Heart right ventricle (tissue), 16 donors: ENCODE measurements at regions not wholly inside any gene's neighbourhood (a gene's known extent, or its start where the extent isn't known, plus 50 kb on each side); places are given as distances from the start of the nearest gene placed in this dataset.

Experiments
- ATAC-seq, 8 donors: fragments of 200-7000 bp; cut with Tn5 transposase; one replicate each; pipeline ENCODE4 v1.9.1; 2020; ENCODE audit warnings: mild to moderate bottlenecking in 8 of 8, moderate library complexity in 8 of 8, moderate number of reproducible peaks in 1 of 8
- DNase-seq, 2 donors: peaks; one replicate each; pipeline ENCODE4 v3.0.0-alpha.2; 2020
- H3K27ac ChIP-seq, 10 donors: fragments of 200-600 bp; sonication (generic) in 2 of 10; one replicate each; pipeline versions ENCODE4 v1.5.0 to v1.8.0; 2020 to 2022; ENCODE audit warnings: mild to moderate bottlenecking in 3 of 10
- H3K27me3 ChIP-seq, 7 donors: fragments of 200-600 bp; one replicate each; pipeline ENCODE4 v1.8.0; 2021 to 2022; ENCODE audit warnings: mild to moderate bottlenecking in 2 of 7
- H3K36me3 ChIP-seq, 9 donors: fragments of 200-600 bp; sonication (generic) in 1 of 9; one replicate each; pipeline versions ENCODE4 v1.5.0 to v1.8.0; 2020 to 2022; ENCODE audit warnings: mild to moderate bottlenecking in 2 of 9
- H3K4me1 ChIP-seq, 9 donors: fragments of 200-600 bp; sonication (generic) in 1 of 9; one replicate each; pipeline versions ENCODE4 v1.5.0 to v1.8.0; 2020 to 2022; ENCODE audit warnings: mild to moderate bottlenecking in 4 of 9
- H3K4me3 ChIP-seq, 10 donors: fragments of 200-600 bp; sonication (generic) in 2 of 10; one replicate each; pipeline versions ENCODE4 v1.5.0 to v1.8.0; 2020 to 2022; ENCODE audit warnings: mild to moderate bottlenecking in 7 of 10, moderate library complexity in 2 of 10
- H3K9me3 ChIP-seq, 11 donors: fragments of 200-600 bp in 10 of 11; sonication (generic) in 2 of 11; one replicate each; pipeline versions ENCODE4 v1.5.0 to v1.8.0; 2013 to 2022; ENCODE audit warnings: mild to moderate bottlenecking in 2 of 11, control low read depth in 1 of 11, moderate library complexity in 1 of 11
- WGBS, 2 donors: extraction: QIAGEN DNeasy Blood & Tissue Kit; methylation state at CpG; one replicate each; pipeline ENCODE4 v1.1.7; 2013; ENCODE audit warnings: inconsistent platforms in 1 of 2; 5-methylcytosine and 5-hydroxymethylcytosine counted together
- intact Hi-C, 10 donors: fragments of 100-400 bp; cut with DNase I; formaldehyde crosslinking; loops; one replicate each; pipeline versions ENCODE4 v1.11.1 to v1.14.2; 2022
- TF ChIP-seq, protein P1 (sequence below), 9 donors: fragments of 200-600 bp; sonication (generic) in 2 of 9; IDR thresholded peaks; one replicate each; pipeline versions ENCODE4 v1.5.0 to v1.8.0; 2021 to 2022; ENCODE audit warnings: antibody characterized with exemption in 9 of 9, mild to moderate bottlenecking in 5 of 9, moderate library complexity in 1 of 9
- donor health status: Arrhythmogenic right ventricular cardiomyopathy.
- donor health status: ischemic (EF 13 %, LVEDD 7.1; RV severe dilation, severe dysfunction).
- donor health status: healthy with polysubstance abuse.
- donor health status: DM: no; HTN: yes; CAD: no.
- donor health status: DM: no; HTN: no; CAD: no.
- donor health status: ischemic (EF 25% LVEDD 6.9; RV normal size, moderate dysfunction).
- donor health status: ischemic (EF 25% LVEDD 5.7; RV mildly dilated, moderate dysfunction).
- donor health status: healthy.
- donor health status: DM: yes; HTN: yes; CAD: no.
- donor health status: Ischemic cardiomyopathy.
- donor health status: ischemic (EF 35%, LVEDD 5.7; RV mildly dilated, moderate dysfunction).
- donor health status: nonischemic (EF 11% LVEDD 7.7; RV severe dilation, severe dysfunction).
- donor health status: DM: yes; HTN: yes; CAD: no.
- donor health status: PGD.
- donor health status: ischemic (EF 29% LVEDD 5.4; RV normal size, mild dysfunction).
- donor health status: nonischemic (EF 23%, LVEDD 6.1; RV moderate dilation, normal function).

DNA sequence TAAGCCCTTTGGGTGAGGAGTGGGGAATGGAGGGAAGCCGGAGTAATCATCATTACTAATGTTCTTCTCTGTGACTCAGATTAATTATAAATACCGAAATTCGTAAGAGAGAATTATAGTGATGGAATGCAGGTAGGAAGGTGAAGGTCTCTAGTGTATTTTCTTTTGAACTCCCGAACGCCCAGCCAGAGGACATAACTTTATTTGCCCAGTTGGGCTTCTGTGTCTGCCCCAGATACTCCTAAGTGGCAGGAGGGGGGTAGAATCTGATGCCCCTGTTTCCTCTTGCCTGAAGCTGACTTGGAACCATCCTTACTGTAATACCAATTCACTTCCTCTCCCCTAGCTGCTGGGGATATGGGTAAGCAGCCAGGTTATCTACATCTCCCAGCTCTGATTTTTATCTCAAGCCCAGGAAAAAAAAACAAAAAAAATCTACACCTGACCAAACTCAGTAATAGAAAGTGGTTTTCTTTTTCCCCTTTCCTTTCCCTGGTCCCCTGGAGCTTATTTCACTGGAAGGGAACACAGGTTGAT is 84.4 kb upstream of the CISTR start:
- H3K36me3 ChIP-seq = no peaks in the 10 kb centered on the region
- DNase-seq (no peak), ATAC-seq (no peak)
- intact Hi-C loops = no loop called here
- H3K27me3 ChIP-seq = peaks cover 0 to 85% (median 41%) of the 10 kb centered on the region in 7 donors
- H3K27ac ChIP-seq = no peak overlapping the region
- no peak overlapping the region for H3K4me3 ChIP-seq
- 77 to 81% methylated on average over 5 of the region's 5 CpGs for WGBS, 2 donors
- no peaks in the 10 kb centered on the region for H3K9me3 ChIP-seq
- H3K4me1 ChIP-seq = no peaks in the 10 kb centered on the region
- TF ChIP-seq, protein P1, sequence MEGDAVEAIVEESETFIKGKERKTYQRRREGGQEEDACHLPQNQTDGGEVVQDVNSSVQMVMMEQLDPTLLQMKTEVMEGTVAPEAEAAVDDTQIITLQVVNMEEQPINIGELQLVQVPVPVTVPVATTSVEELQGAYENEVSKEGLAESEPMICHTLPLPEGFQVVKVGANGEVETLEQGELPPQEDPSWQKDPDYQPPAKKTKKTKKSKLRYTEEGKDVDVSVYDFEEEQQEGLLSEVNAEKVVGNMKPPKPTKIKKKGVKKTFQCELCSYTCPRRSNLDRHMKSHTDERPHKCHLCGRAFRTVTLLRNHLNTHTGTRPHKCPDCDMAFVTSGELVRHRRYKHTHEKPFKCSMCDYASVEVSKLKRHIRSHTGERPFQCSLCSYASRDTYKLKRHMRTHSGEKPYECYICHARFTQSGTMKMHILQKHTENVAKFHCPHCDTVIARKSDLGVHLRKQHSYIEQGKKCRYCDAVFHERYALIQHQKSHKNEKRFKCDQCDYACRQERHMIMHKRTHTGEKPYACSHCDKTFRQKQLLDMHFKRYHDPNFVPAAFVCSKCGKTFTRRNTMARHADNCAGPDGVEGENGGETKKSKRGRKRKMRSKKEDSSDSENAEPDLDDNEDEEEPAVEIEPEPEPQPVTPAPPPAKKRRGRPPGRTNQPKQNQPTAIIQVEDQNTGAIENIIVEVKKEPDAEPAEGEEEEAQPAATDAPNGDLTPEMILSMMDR (IDR thresholded peaks at IDR 0.05) = no peak

DNA sequence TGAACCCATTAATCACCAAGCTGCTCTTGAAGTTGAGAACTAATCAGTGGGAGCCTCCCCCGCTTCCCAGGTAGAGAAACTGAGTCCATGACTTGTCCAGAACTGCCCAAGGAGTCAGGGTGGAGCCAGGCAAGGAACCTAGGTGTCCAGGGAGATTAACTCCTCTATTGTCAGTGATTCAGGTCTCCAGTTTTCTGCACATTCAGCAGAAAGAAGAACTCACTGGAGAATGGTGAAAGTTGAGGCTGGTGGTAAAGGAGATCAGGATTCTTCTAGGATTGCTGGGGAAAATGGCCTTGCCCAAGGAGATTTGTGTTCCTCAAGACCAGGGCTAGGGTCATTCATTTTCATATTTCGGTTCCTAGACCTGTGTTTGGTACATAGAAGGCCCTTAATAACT is 87.2 kb upstream of the CISTR start:
- ATAC-seq (no peak), DNase-seq (no peak)
- 68 to 69% methylated on average over 2 of the region's 2 CpGs for WGBS, 2 donors
- Histone ChIP-seq H3K4me3 (no peak overlapping the region), H3K4me1 (no peaks in the 10 kb centered on the region), H3K36me3 (no peaks in the 10 kb centered on the region), H3K9me3 (no peaks in the 10 kb centered on the region), H3K27me3 (peaks cover 0 to 85% (median 65%) of the 10 kb centered on the region in 7 donors), H3K27ac (no peak overlapping the region)
- intact Hi-C loops = no loop called here
- TF ChIP-seq, protein P1 (IDR thresholded peaks at IDR 0.05) = no peak

DNA sequence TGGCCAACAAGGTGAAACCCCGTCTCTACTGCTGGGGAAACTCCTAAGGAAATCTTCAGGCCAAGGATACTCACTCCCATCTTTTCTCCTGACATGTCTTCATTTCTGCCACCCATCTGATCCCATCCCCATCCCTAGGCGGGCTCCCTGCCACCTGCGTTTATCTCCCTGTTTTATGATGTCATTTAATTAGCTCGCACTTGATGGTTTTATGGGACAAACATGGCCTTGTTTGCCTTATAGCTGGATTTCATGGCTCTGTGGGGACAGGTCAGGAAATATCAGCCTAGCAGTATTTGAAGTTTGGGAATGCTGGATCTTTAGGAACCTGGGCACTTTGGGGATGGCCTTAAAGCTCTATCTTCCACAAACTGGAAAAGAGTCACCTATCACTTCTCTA is 88.5 kb upstream of the CISTR start:
- WGBS, 2 donors = 87% methylated on average over 4 of the region's 4 CpGs
- no peaks in the 10 kb centered on the region for H3K36me3 ChIP-seq
- H3K27ac ChIP-seq = no peak overlapping the region
- TF ChIP-seq, protein P1 (IDR thresholded peaks at IDR 0.05) = no peak
- no peaks in the 10 kb centered on the region for H3K4me1 ChIP-seq
- ATAC-seq (no peak), DNase-seq (no peak)
- no peaks in the 10 kb centered on the region for H3K9me3 ChIP-seq
- H3K27me3 ChIP-seq = peaks cover 0 to 85% (median 72%) of the 10 kb centered on the region in 7 donors
- no peak overlapping the region for H3K4me3 ChIP-seq
- intact Hi-C loops = no loop called here

DNA sequence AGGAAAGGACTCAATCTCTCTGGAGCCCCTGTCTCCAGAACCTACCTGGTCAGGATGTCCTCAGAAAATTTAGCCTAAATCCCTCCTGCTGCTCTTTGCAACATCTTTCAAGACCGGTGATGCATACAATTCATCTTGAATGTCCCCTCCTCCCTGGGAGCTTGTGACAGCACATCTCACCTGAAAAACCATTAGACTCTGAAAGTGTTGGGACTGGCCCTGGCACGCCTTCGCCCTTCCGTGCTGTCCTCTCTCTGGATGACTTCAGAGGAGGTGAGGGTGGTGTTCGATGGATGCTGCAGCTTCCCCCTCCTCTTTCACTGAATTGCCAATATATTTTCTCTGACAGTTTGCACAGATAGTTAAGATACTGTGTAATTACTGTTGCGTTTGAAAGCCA is 90.9 kb upstream of the CISTR start:
- 77 to 81% methylated on average over 6 of the region's 6 CpGs for WGBS, 2 donors
- intact Hi-C loops = no loop called here
- Histone ChIP-seq H3K27ac (no peak overlapping the region), H3K9me3 (no peaks in the 10 kb centered on the region), H3K36me3 (no peaks in the 10 kb centered on the region), H3K4me1 (no peaks in the 10 kb centered on the region), H3K4me3 (no peak overlapping the region), H3K27me3 (peaks cover 0 to 84% (median 66%) of the 10 kb centered on the region in 7 donors)
- DNase-seq (no peak), ATAC-seq (no peak)
- TF ChIP-seq, protein P1 (IDR thresholded peaks at IDR 0.05) = no peak
